A673 (cell line): ENCODE measurements at regions not wholly inside any gene's neighbourhood (a gene's known extent, or its start where the extent isn't known, plus 50 kb on each side); places are given as distances from the start of the nearest gene placed in this dataset.

Experiments used
- CTCF ChIP-seq: fragments of 300-800, 200-600 bp; sonication (generic); conservative IDR thresholded peaks from 2 replicates; pipeline ENCODE4 v1.5.1; 2017; ENCODE audit warnings: low read depth, mild to moderate bottlenecking, antibody characterized with exemption, low read length, moderate library complexity, mixed read lengths
- EZH2 ChIP-seq: fragments of 200-600 bp; sonication (generic); IDR thresholded peaks from 2 replicates; pipeline ENCODE4 v1.6.1; 2017; ENCODE audit warnings: borderline replicate concordance, low read depth, mild to moderate bottlenecking, mixed read lengths, antibody characterized with exemption, low read length; ENCODE audit not compliant: poor library complexity, severe bottlenecking

GRCh38 chr5:18778225-18778624 lies 1144.0 kb downstream of the TAF11L14 start:
- no peak for TF ChIP-seq CTCF
- no peak for TF ChIP-seq EZH2
